ENCODE measurements at regions not wholly inside any gene's neighbourhood (a gene's known extent, or its start where the extent isn't known, plus 50 kb on each side); places are given as distances from the start of the nearest gene placed in this dataset.
"Not testable (repeated sequence)": the region's sequence is repeated elsewhere in the genome, so short reads cannot be mapped to it uniquely, and the experiment has no call there.

GRCh38 chr18:60200558-60200957 is 172.0 kb downstream of the MC4R start:
- no peak for DNase-seq

GRCh38 chr18:60199505-60199904 is 173.1 kb downstream of the MC4R start:
- DNase-seq: no peak

- DNase-seq: no peak
Measured at GRCh38 chr18:60197671-60198462, 174.7 kb downstream of the MC4R start.

- DNase-seq: no peak
Measured at GRCh38 chr18:60196836-60197606, 175.6 kb downstream of the MC4R start.

- DNase-seq: no peak
Measured at GRCh38 chr18:60193780-60194179, 178.8 kb downstream of the MC4R start.

GRCh38 chr18:60191926-60192325 is 180.6 kb downstream of the MC4R start:
- DNase-seq: no peak

- no peak for DNase-seq
Measured at GRCh38 chr18:60189856-60190255, 182.7 kb downstream of the MC4R start.

- no peak for DNase-seq
Measured at GRCh38 chr18:60188958-60189357, 183.6 kb downstream of the MC4R start.

- no peak for DNase-seq
Measured at GRCh38 chr18:60182223-60182622, 190.4 kb downstream of the MC4R start.

GRCh38 chr18:60180671-60181070 is 191.9 kb downstream of the MC4R start:
- no peak for DNase-seq

- not testable (repeated sequence) for DNase-seq
Measured at GRCh38 chr18:60178224-60178623, 194.4 kb downstream of the MC4R start.

GRCh38 chr18:60176259-60176658 is 196.3 kb downstream of the MC4R start:
- DNase-seq: no peak

GRCh38 chr18:60174832-60175231 is 197.7 kb downstream of the MC4R start:
- DNase-seq: no peak

- no peak for DNase-seq
Measured at GRCh38 chr18:60172030-60172429, 200.5 kb downstream of the MC4R start.

- no peak for DNase-seq
Measured at GRCh38 chr18:60163622-60164021, 209.0 kb downstream of the MC4R start.

GRCh38 chr18:60162388-60162787 is 210.2 kb downstream of the MC4R start:
- no peak for DNase-seq

GRCh38 chr18:60157810-60158209 is 214.8 kb downstream of the MC4R start:
- DNase-seq: peak; percentile 36

- no peak for DNase-seq
Measured at GRCh38 chr18:60153376-60153775, 219.2 kb downstream of the MC4R start.

- DNase-seq: no peak
Measured at GRCh38 chr18:60149316-60149715, 223.3 kb downstream of the MC4R start.

- no peak for DNase-seq
Measured at GRCh38 chr18:60147323-60147722, 225.3 kb downstream of the MC4R start.

- DNase-seq: no peak
Measured at GRCh38 chr18:60146220-60146960, 226.2 kb downstream of the MC4R start.

- no peak for DNase-seq
Measured at GRCh38 chr18:60145776-60146175, 226.8 kb downstream of the MC4R start.

- no peak for DNase-seq
Measured at GRCh38 chr18:60134806-60135205, 235.0 kb downstream of the PMAIP1 start.

GRCh38 chr18:60130284-60130683 is 230.5 kb downstream of the PMAIP1 start:
- DNase-seq: peak; percentile 24
